CD4-positive, alpha-beta T cell (primary cell): ENCODE measurements at regions not wholly inside any gene's neighbourhood (a gene's known extent, or its start where the extent isn't known, plus 50 kb on each side); places are given as distances from the start of the nearest gene placed in this dataset.

Experiments used
- ATAC-seq: fragments of 200-7000 bp; cut with Tn5 transposase; one replicate; pipeline ENCODE4 v1.10.0; 2022; ENCODE audit warnings: mild to moderate bottlenecking; ENCODE audit not compliant: poor library complexity
- CTCF ChIA-PET: fragments of 350-600 bp; sonication (Branson Sonifier 250); formaldehyde crosslinking; loops from one replicate; lab custom pipeline; 2021; ENCODE audit warnings: antibody characterized with exemption, inconsistent platforms; lab: Charles Lee
- POLR2A ChIA-PET: fragments of 350-600 bp; sonication (Branson Sonifier 250); formaldehyde crosslinking; loops from one replicate; lab custom pipeline; 2021; ENCODE audit warnings: antibody characterized with exemption, inconsistent platforms; lab: Charles Lee
- DNase-seq, 14 experiments: peaks; one replicate each; pipeline ENCODE4 v3.0.0-alpha.2; 2013 to 2020; ENCODE audit warnings: mixed read lengths in 2 of 14
- H3K27ac ChIP-seq, 2 donors: one replicate each; pipeline versions ENCODE4 v1.5.1 to v1.7.0; 2013; ENCODE audit warnings: low read length in 2 of 2, low read depth in 1 of 2, mild to moderate bottlenecking in 1 of 2
- H3K27me3 ChIP-seq, 2 experiments: 1 replicate in 1 of 2; 2 replicates in 1 of 2; pipeline versions ENCODE4 v1.6.1 to v1.7.0; 2013; ENCODE audit warnings: low read length in 2 of 2, control low read depth in 1 of 2, mild to moderate bottlenecking in 1 of 2, moderate library complexity in 1 of 2; ENCODE audit not compliant: insufficient read depth in 2 of 2, control insufficient read depth in 1 of 2
- H3K36me3 ChIP-seq: one replicate; pipeline ENCODE4 v1.6.1; 2013; ENCODE audit warnings: low read length, control low read depth; ENCODE audit not compliant: insufficient read depth
- H3K4me1 ChIP-seq: one replicate; pipeline ENCODE4 v1.6.1; 2013; ENCODE audit warnings: low read length, control low read depth; ENCODE audit not compliant: insufficient read depth
- H3K4me3 ChIP-seq: one replicate; pipeline ENCODE4 v1.5.1; 2013; ENCODE audit warnings: mild to moderate bottlenecking, low read length, moderate library complexity
- H3K9me3 ChIP-seq, 2 experiments: 1 replicate in 1 of 2; 2 replicates in 1 of 2; pipeline versions ENCODE4 v1.6.1 to v1.7.0; 2013; ENCODE audit warnings: low read length in 2 of 2, mild to moderate bottlenecking in 2 of 2, control low read depth in 1 of 2, moderate library complexity in 1 of 2; ENCODE audit not compliant: control insufficient read depth in 1 of 2, insufficient read depth in 1 of 2
- H3K27ac Mint-ChIP-seq: one replicate; pipeline ENCODE4 v1.8.0; 2020; ENCODE audit warnings: mixed read lengths
- H3K27me3 Mint-ChIP-seq: one replicate; pipeline ENCODE4 v1.8.0; 2021; ENCODE audit warnings: mixed read lengths
- H3K36me3 Mint-ChIP-seq: one replicate; pipeline ENCODE4 v1.8.0; 2021; ENCODE audit warnings: low read depth, mixed read lengths
- H3K4me1 Mint-ChIP-seq: one replicate; pipeline ENCODE4 v1.8.0; 2021; ENCODE audit warnings: low read depth, mixed read lengths
- H3K4me3 Mint-ChIP-seq: one replicate; pipeline ENCODE4 v1.8.0; 2020; ENCODE audit warnings: mild to moderate bottlenecking, mixed read lengths
- H3K9me3 Mint-ChIP-seq: one replicate; pipeline ENCODE4 v1.8.0; 2020; ENCODE audit warnings: mixed read lengths
- CTCF ChIP-seq: fragments of 200-600 bp; IDR thresholded peaks from one replicate; pipeline ENCODE4 v1.8.0; 2022; ENCODE audit warnings: antibody characterized with exemption, mild to moderate bottlenecking
- intact Hi-C, 2 experiments: fragments of 100-400 bp; cut with DNase I in 1 of 2; cut with micrococcal nuclease in 1 of 2; formaldehyde crosslinking; loops; one replicate each; pipeline versions ENCODE4 v1.15.1 to v1.9.0; 2023 to 2025; cut with DNase I, micrococcal nuclease

GRCh38 chr18:78664848-78665247 is 314.8 kb upstream of the SALL3 start:
- Histone ChIP-seq H3K27me3 (no peaks in the 10 kb centered on the region), H3K36me3 (no peaks in the 10 kb centered on the region), H3K4me3 (no peak overlapping the region), H3K4me1 (no peaks in the 10 kb centered on the region), H3K27ac (no peak overlapping the region), H3K9me3 (peaks cover 0 to 7% of the 10 kb centered on the region in 2 experiments)
- Mint-ChIP-seq H3K36me3 (no peaks in the 10 kb centered on the region), H3K9me3 (peaks cover 2% of the 10 kb centered on the region), H3K4me3 (no peak overlapping the region), H3K27ac (no peak overlapping the region), H3K27me3 (peaks cover 7% of the 10 kb centered on the region), H3K4me1 (no peaks in the 10 kb centered on the region)
- no peak for DNase-seq
- ATAC-seq = no peak
- intact Hi-C loops = no loop called here
- POLR2A ChIA-PET = no interaction called here
- CTCF ChIA-PET = no interaction called here
- no peak for TF ChIP-seq CTCF

GRCh38 chr18:78665644-78666043 is 314.0 kb upstream of the SALL3 start:
- CTCF ChIA-PET = no interaction called here
- H3K27ac ChIP-seq = no peak overlapping the region
- Mint-ChIP-seq H3K4me1 (no peaks in the 10 kb centered on the region), H3K9me3 (peaks cover 2% of the 10 kb centered on the region), H3K36me3 (no peaks in the 10 kb centered on the region), H3K27ac (no peak overlapping the region), H3K27me3 (peaks cover 4% of the 10 kb centered on the region), H3K4me3 (no peak overlapping the region)
- ATAC-seq (no peak), DNase-seq (peak in 1 of 14 experiments; percentile 39)
- no peak for TF ChIP-seq CTCF
- H3K4me1 ChIP-seq = no peaks in the 10 kb centered on the region
- H3K36me3 ChIP-seq = no peaks in the 10 kb centered on the region
- no peak overlapping the region for H3K4me3 ChIP-seq
- intact Hi-C loops = loop anchor here in 1 of 2 experiments (1.0 kb wide), 1 partner anchor 25 kb away; no protein-coding TSS in a partner anchor
- POLR2A ChIA-PET = no interaction called here
- H3K9me3 ChIP-seq = peaks cover 0 to 7% of the 10 kb centered on the region in 2 experiments
- H3K27me3 ChIP-seq = no peaks in the 10 kb centered on the region

GRCh38 chr18:78666666-78667335 is 312.8 kb upstream of the SALL3 start:
- ATAC-seq = no peak
- Histone ChIP-seq H3K4me1 (no peaks in the 10 kb centered on the region), H3K9me3 (peaks cover 0 to 7% of the 10 kb centered on the region in 2 experiments), H3K27ac (no peak overlapping the region), H3K36me3 (no peaks in the 10 kb centered on the region), H3K4me3 (no peak overlapping the region), H3K27me3 (no peaks in the 10 kb centered on the region)
- no peak for DNase-seq
- no peaks in the 10 kb centered on the region for H3K27me3 Mint-ChIP-seq
- intact Hi-C loops = loop anchor here in 1 of 2 experiments (1.0 kb wide), 1 partner anchor 24 kb away; no protein-coding TSS in a partner anchor
- ChIA-PET CTCF (no interaction called here), POLR2A (no interaction called here)
- H3K4me3 Mint-ChIP-seq = no peak overlapping the region
- no peak for TF ChIP-seq CTCF
- peaks cover 2% of the 10 kb centered on the region for H3K9me3 Mint-ChIP-seq
- H3K4me1 Mint-ChIP-seq = no peaks in the 10 kb centered on the region
- H3K27ac Mint-ChIP-seq = no peak overlapping the region
- no peaks in the 10 kb centered on the region for H3K36me3 Mint-ChIP-seq
